ENCODE measurements at regions not wholly inside any gene's neighbourhood (a gene's known extent, or its start where the extent isn't known, plus 50 kb on each side); places are given as distances from the start of the nearest gene placed in this dataset.
A peak's percentile ranks its signal among the peaks of the same experiment; 100 is the strongest.

- DNase-seq: no peak
Observed at GRCh38 chr7:94111009-94111408, 106.9 kb upstream of the BET1 start.

DNA sequence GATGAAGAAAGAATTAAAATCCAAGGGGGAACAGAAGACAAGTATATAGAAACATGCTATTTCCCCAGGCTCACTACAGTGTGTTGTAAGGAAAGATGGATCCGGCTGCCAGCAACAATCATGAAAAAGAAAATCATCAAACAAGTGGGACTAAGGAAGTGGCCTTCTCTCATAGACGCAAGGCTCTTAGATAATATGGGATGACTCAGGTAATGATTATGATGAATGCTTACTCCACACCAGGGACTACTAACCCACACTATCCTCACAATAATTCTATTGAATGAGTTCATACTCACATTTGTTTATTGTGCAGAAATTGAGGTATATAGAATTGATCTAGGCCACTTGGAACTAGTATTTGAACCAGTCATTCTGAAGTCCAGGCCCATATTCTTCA, 111.2 kb upstream of the BET1 start:
- no peak for DNase-seq

DNA sequence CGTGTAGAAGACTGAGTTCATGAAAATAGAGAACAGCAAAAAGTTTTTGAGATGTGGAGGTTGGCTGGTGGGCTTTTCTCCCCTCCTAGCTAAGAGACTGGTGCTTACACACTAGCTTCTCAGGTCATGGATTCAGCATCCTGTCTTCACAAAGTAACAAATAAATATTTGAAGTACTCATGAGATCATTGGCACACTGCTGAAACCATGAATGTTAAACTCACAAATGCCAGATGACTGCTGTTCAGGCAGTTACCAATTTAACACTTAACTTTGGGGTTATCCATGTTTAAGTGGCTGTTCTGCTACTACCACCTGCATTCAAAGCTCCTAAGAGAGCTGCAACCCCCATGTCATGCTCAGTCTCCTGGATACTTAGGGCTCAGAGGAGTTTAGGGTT, 119.0 kb upstream of the BET1 start:
- DNase-seq: no peak

DNA sequence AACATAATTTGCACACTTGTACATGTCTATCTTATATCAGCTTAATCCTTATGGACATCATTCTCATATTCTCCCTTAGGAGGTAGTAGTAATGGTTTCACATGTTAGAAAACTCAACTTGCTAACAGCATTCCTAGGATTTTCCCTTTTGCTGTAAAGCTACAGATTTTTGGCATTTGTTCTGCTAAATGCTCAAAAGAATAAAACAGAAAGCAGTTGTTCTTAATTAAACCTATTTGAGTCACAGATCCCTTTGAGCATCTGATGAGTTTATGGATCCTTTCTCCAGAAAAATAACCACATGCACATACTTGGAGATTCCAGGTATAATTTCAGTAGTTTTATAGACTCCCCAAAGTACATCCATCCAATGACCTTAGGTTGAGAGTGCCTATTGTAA, 122.9 kb upstream of the BET1 start:
- no peak for DNase-seq

GRCh38 chr7:94128072-94128471, 123.9 kb upstream of the BET1 start:
- DNase-seq: no peak

GRCh38 chr7:94129443-94130140, 125.4 kb upstream of the BET1 start:
- no peak for DNase-seq

- DNase-seq: no peak
Observed at GRCh38 chr7:94130716-94131115, 126.6 kb upstream of the BET1 start.

DNA sequence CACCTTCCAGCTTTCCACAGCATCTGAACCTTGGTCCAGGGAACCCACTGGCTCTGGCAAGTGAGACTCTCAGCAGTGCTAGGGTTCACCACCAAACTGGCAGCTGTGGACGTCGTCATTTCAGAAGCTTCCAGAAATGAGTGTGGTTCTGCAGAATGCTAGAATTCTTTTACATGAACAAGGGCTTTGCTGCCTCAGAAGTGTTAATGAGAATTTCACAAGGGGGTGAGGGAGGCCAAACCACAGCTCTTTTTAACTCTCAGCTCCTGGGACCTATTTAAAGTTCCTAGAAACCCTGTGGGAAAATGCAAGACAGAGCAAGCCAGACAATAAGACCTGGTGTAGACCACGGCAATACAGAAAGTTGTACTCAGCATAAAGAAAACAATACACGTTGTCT, 129.3 kb upstream of the BET1 start:
- no peak for DNase-seq

DNA sequence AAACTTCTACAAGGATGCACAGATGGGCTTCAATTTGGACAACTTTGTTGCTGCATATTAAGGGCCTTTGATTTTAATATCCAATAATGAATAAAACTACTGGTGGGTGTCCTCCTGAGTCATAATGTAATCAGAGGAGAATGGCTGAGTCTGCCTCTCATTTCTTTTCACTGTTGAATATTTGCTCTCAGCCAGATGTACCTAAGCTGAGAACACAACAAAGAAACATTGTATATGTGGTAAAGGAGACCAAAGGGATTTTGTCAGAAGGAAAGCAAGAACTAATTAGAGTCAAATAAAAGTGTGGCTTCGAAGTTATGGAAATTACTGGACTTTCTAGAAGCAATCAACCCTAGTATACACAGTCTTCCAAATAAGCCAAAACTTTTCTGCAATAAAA, 131.0 kb upstream of the BET1 start:
- DNase-seq: no peak

DNA sequence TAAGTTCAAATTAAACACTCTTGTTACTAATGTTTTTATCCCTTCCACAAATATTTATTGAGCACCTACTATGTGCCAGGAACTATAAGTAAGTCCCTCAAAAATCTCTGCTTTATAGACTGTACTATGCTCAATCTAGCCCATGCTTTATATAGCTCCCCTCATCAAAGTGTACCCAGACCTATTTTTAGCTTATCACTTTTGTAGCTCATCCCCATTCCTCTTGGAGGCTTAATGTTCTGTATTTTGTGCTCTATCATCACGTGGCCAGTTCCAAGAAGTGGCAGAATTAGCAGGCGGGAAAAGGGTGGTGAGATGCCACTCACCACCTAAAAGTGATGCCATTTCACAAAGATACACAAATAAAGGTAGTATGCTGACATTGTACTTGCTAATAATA, 138.1 kb upstream of the BET1 start:
- no peak for DNase-seq

- no peak for DNase-seq
Observed at GRCh38 chr7:94145602-94146001, 141.4 kb upstream of the BET1 start.

DNA sequence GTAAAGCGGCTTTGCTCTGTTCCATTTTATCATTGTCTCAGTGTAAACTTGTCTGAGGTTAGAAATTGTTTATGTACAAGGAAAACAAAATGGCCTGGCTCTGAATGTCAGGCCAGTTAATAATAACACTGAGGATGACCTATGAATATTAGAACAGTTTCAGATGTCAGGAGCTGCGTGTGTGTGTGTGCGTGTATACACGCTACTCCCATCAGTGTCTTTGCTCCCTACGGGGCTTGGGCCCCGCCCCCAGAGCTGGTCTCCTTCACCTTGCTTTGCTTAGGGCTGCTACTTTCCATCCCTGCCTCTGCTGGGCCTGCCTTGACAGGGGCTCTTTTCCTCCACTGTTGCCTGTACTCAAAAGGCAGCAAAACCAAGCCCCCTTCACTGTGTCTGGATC, 142.3 kb upstream of the BET1 start:
- DNase-seq: no peak

- DNase-seq: peak; percentile 36
Observed at GRCh38 chr7:94149789-94150545, 145.8 kb upstream of the BET1 start.

GRCh38 chr7:94154182-94154581, 150.0 kb upstream of the BET1 start:
- DNase-seq: no peak

GRCh38 chr7:94154858-94155257, 150.7 kb upstream of the BET1 start:
- no peak for DNase-seq

- peak; percentile 44 for DNase-seq
Observed at GRCh38 chr7:94157659-94158306, 153.6 kb upstream of the BET1 start.

DNA sequence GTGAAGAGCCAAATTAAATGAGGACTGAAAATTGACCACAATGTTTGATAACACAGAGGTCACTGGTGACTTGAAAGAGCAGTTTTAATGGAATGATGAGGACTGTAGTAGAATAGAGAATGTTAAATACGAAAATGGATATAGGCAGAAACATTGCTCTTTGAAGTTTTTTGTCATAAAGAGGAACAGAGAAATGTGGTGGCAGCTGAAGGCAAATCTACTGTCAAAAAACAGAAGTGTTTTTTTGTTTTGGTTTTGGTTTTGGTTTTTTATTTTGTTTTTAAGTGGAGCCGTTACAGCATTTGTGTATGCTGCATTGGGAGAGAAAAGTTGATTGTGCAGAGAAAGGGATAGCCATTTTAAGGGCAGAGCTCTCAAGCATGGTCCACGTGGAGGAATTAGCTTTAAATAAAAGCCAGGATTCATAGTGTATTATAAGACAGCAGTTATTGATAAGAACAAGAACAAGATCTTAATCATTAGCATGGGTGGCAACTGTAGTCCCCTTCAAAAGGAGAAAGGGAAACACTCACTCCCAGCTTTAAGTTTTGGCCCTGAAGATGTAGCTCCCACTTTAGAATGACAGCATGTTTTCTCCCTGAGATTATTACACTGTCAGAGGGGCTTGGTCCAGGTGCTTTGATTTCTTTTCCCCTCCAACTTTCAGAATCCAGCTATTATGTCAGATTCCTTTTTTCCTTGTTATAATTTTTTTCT, 156.7 kb upstream of the BET1 start:
- peak; percentile 76 for DNase-seq

DNA sequence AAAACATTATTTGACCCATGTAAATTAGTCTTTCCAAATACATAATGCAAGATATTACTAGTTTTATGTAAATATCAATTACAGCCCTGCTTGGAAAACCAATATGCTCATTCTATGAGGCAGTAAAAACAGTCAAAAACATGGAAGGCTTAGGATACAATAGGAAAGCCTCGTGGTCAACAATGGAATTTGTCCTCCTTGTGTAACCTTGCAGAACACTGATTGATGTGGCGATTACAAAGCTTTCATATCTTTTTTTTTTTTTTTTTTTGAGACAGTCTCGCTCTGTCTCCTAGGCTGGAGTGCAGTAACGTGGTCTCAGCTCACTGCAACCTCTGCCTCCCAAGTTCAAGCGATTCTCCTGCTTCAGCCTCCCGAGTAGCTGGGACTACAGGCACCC, 157.3 kb upstream of the BET1 start:
- no peak for DNase-seq

- no peak for DNase-seq
Observed at GRCh38 chr7:94169682-94170081, 165.5 kb upstream of the BET1 start.

DNA sequence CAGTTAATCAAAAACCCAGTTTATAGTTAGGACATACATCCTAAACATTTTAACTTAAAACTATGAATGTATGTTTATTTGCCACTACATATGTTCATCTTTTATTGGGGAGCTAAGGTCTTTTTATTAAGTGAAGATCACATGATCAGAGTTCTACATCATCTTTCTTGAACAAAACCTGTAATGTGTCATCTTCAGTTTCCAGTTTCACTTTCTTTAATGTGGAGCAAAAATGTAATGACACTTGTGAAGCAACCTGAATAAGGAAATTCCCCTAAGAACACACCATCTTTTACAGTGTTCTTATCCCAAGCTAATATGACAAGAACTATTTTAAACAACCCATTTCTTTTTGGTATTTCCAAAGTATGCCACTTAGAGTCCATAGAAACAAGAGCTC, 166.7 kb upstream of the BET1 start:
- DNase-seq: peak; percentile 59

DNA sequence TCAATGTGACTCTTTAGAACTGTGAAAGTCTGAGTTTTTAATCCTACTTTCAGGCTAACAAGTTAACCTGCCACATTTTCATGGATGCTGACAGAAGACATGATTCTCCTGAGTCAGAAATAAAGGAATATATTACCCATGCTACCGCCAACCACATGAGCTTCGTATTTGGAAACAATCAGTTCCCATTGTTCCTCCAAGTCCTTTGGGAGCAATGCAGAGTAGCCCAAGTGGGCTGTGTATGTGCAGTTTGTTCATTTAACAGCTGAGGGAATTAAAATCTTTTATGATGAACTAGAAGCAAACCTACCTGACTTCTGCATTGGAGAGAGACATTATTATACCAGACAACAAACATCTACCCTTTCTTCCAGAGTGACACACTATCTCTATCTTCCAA, 169.3 kb upstream of the BET1 start:
- no peak for DNase-seq

GRCh38 chr7:94174375-94174774, 170.2 kb upstream of the BET1 start:
- no peak for DNase-seq

- no peak for DNase-seq
Observed at GRCh38 chr7:94174956-94175355, 170.8 kb upstream of the BET1 start.
